ENCODE measurements at regions not wholly inside any gene's neighbourhood (a gene's known extent, or its start where the extent isn't known, plus 50 kb on each side); places are given as distances from the start of the nearest gene placed in this dataset.

- Histone ChIP-seq H3K27me3 (replicated peaks in 1 of 2; ENCODE audit: control insufficient read depth in 2 of 2, insufficient read depth in 2 of 2, low read length in 1 of 2) (no peaks in the 10 kb centered on the region), H3K4me2 (ENCODE audit: control insufficient read depth, insufficient read depth) (no peak overlapping the region), H3K4me1 (ENCODE audit: control insufficient read depth, insufficient read depth, low read length) (peaks cover 42% of the 10 kb centered on the region), H3K36me3 (ENCODE audit: control insufficient read depth in 2 of 2, insufficient read depth in 2 of 2, low read length in 1 of 2) (no peaks in the 10 kb centered on the region), H3K9ac (ENCODE audit: control insufficient read depth, insufficient read depth, low read length) (no peak overlapping the region), H3K27ac (ENCODE audit: control insufficient read depth, insufficient read depth) (no peak overlapping the region), H3K9me3 (replicated peaks; ENCODE audit: control insufficient read depth, insufficient read depth, low read length) (peaks cover 6% of the 10 kb centered on the region), H4K20me1 (ENCODE audit: control insufficient read depth, insufficient read depth) (no peaks in the 10 kb centered on the region), H3K79me2 (ENCODE audit: control insufficient read depth, insufficient read depth, low read length) (no peaks in the 10 kb centered on the region), H2AFZ (ENCODE audit: control insufficient read depth, low read depth, low read length) (no peak overlapping the region), H3K4me3 (no peak overlapping the region)
- no peak for DNase-seq (ENCODE audit: low read depth, low spot score)
- TF ChIP-seq NR2F1 (conservative IDR thresholded peaks at IDR 0.05): no peak
- TF ChIP-seq KDM1A (IDR thresholded peaks at IDR 0.05; ENCODE audit: borderline replicate concordance): no peak
- TF ChIP-seq HDGF (IDR thresholded peaks at IDR 0.05): peak; percentile 76; the same call in 1 of the 2 replicates
- no peak for TF ChIP-seq SUZ12 (IDR thresholded peaks at IDR 0.05; ENCODE audit: unreplicated experiment)
- no peak for TF ChIP-seq ATF7 (IDR thresholded peaks at IDR 0.05; ENCODE audit: low read depth)
- no peak for TF ChIP-seq ZNF274 (IDR thresholded peaks at IDR 0.05; ENCODE audit: insufficient read depth, insufficient read length)
- TF ChIP-seq NBN (IDR thresholded peaks at IDR 0.05): 0 out of 2 replicates have a peak, but pooled peaks have one; percentile 23
- TF ChIP-seq POLR2AphosphoS2 (IDR thresholded peaks at IDR 0.05; ENCODE audit: low read depth, low read length): no peak
- TF ChIP-seq YY1 (IDR thresholded peaks at IDR 0.05; ENCODE audit: low read depth, low read length): no peak
- TF ChIP-seq SMAD1 (IDR thresholded peaks at IDR 0.05; ENCODE audit: low read depth, partially characterized antibody): no peak
- TF ChIP-seq TCF12 (IDR thresholded peaks at IDR 0.05; ENCODE audit: low read depth, low read length): no peak
- no peak for TF ChIP-seq MAX (IDR thresholded peaks at IDR 0.05; ENCODE audit: low read depth, low read length)
- no peak for FAIRE-seq
- ChIA-PET RAD21 (ENCODE audit: unreplicated experiment) (interaction anchor here (15.3 kb wide), 1 partner anchor 25 kb away, joined by 519 read pairs; no protein-coding TSS in a partner anchor), CTCF (interaction anchor here (1.0 to 16.8 kb wide), 3 partner anchors 17 to 396 kb away, joined by 3 to 460 read pairs (median 5); no protein-coding TSS in a partner anchor), SMC1A (ENCODE audit: uncharacterized antibody, unreplicated experiment) (interaction anchor here (3.7 to 25.0 kb wide), 2 partner anchors 7 to 22 kb away, joined by 17 to 748 read pairs; no protein-coding TSS in a partner anchor), POLR2A (no interaction called here)
- no TSS peak for BruUV-seq (replicated peaks)
- 100% methylated on average over 2 of the region's 2 CpGs for WGBS (ENCODE audit: insufficient coverage, insufficient replicate concordance, low lambda C conversion rate, missing lambda C conversion rate)
- no peak for ATAC-seq
- in situ Hi-C loops (cut with MboI) (no loop called here), intact Hi-C loops (cut with micrococcal nuclease; ENCODE audit: unreplicated experiment) (no loop called here)
Observed at GRCh38 chr6:196543-196942, 95.7 kb upstream of the DUSP22 start.
